Fibroblast of villous mesenchyme (primary cell): ENCODE measurements at regions not wholly inside any gene's neighbourhood (a gene's known extent, or its start where the extent isn't known, plus 50 kb on each side); places are given as distances from the start of the nearest gene placed in this dataset.
A peak's percentile ranks its signal among the peaks of the same experiment; 100 is the strongest.

ENCODE experiments used
- DNase-seq: peaks from one replicate; pipeline ENCODE4 v3.0.0-alpha.2; 2010; ENCODE audit warnings: low read depth
- H3K4me3 ChIP-seq: 2 replicates; pipeline ENCODE4 v1.5.1; 2011; ENCODE audit warnings: low read depth, mild to moderate bottlenecking, low read length
- TF ChIP-seq, protein P1 (sequence below): IDR thresholded peaks from 2 replicates; pipeline ENCODE4 v1.5.1; 2012; ENCODE audit warnings: low read depth, mild to moderate bottlenecking, low read length; ENCODE audit not compliant: insufficient read depth

DNA sequence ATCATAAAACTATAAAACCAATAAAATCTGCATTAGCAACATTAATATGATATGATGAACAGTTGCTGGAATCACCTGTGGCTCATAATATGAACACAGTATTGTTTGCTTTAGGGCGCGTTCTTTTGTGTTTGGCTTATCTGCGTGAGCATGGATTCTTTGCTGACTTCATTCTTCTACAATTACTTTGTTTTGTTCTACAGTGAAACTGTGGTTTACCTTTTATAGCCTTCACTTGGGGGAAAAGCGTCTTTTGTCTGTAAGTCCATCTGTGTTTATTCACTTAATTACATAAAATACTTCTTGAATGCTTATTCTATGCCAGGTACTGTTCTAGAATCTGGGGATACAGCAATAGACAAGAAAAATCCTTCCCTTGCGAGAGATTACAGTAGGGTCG lies 74.0 kb upstream of the SEC11C start:
- DNase-seq = no peak
- no peak overlapping the region for H3K4me3 ChIP-seq
- TF ChIP-seq, protein P1, sequence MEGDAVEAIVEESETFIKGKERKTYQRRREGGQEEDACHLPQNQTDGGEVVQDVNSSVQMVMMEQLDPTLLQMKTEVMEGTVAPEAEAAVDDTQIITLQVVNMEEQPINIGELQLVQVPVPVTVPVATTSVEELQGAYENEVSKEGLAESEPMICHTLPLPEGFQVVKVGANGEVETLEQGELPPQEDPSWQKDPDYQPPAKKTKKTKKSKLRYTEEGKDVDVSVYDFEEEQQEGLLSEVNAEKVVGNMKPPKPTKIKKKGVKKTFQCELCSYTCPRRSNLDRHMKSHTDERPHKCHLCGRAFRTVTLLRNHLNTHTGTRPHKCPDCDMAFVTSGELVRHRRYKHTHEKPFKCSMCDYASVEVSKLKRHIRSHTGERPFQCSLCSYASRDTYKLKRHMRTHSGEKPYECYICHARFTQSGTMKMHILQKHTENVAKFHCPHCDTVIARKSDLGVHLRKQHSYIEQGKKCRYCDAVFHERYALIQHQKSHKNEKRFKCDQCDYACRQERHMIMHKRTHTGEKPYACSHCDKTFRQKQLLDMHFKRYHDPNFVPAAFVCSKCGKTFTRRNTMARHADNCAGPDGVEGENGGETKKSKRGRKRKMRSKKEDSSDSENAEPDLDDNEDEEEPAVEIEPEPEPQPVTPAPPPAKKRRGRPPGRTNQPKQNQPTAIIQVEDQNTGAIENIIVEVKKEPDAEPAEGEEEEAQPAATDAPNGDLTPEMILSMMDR = no peak

- TF ChIP-seq, protein P1 = peak; percentile 64
- DNase-seq = peak; percentile 48
- no peak overlapping the region for H3K4me3 ChIP-seq
Measured at GRCh38 chr18:59067873-59068272, 71.8 kb upstream of the SEC11C start.

- no peak overlapping the region for H3K4me3 ChIP-seq
- DNase-seq = no peak
- TF ChIP-seq, protein P1 = no peak
Measured at GRCh38 chr18:59068276-59069071, 71.2 kb upstream of the SEC11C start.

DNA sequence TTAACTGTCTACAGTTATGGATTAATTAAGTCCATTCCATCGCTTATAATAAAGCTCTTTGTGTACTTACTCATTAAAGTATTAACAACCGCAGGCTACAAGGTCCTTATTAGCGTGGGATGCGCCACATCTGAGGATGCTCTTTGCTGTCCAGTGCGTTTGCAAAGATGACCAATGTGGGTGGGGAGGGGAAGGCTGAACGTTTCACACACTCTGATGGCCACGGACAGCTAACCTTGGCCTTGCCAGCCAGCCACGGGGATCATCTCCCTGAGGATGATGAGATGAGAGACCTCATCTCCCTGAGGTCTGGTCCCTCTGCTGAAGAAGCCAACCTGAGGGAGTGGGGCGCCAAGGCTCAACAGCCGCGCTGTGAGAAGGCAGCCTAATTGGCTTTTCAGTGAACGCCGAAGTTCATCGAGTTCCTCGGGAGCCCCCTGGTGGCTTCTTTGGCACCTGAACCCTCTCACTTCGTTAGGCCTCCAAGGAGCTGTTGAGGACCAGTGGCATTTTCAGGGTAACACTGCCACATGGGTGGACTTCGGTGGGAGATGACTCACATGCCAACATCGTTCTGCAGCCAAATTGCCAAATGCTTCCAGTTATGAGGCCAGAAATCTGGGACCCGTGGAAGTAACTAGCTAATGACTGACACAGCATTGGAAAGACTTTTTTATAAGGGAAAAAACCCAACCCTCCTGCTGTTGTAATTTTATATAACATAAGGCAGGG lies 69.3 kb upstream of the SEC11C start:
- H3K4me3 ChIP-seq = no peak overlapping the region
- TF ChIP-seq, protein P1 = peak; percentile 92
- peak; percentile 79 for DNase-seq

DNA sequence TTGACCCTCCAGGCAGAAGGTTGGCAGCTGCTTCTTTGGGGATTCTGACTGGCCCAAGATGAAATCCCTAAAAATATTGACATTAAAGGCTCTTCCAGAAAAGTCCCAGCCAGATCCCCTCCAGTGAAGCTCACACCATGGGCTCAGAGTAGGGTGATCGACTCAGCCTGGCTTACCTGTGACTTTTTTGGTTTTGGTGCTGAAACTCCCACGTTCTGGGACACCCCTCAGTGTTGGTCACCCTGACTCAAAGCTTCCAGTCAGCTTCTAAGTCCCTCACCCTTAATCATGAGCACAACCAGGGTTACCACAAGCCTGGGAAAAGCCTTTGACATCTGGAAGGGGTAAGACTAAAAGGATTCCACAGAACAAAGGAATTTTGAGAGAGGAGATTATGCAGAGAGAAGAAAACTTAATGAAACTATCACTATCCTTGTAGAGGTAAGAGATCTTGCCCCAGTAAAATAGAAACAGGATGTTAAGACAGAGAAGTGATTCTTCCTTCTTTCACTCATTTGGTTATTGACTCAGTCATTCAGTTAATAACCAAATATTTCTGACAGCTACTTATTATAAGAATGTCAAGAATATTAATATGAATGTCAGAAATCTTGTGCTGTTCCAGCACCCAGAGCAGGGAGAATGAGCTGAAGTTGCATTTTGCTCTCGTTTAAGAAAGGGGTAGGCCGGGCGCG lies 66.8 kb upstream of the SEC11C start:
- no peak overlapping the region for H3K4me3 ChIP-seq
- TF ChIP-seq, protein P1 = no peak
- DNase-seq = no peak

DNA sequence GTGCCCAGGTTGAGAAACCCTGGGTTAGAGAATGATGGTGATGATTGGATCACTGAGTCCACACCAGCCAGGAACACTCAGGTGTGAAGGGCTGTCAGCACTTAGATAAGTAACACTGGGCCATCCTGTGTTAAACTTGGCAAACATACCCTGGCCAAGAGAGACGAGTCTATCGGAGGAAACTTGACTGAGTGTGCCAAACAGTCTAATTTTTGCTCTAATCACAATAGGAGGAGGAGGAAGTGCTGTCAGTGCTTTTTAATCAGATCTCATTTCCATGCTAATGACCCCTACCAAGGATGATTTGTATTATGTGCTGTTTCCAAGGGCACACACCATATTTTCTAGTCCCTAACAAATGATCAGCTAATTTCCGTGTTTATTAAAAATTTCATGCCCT lies 63.8 kb upstream of the SEC11C start:
- no peak for DNase-seq
- H3K4me3 ChIP-seq = no peak overlapping the region
- TF ChIP-seq, protein P1 = no peak
